Upper lobe of left lung (tissue), 4 donors: ENCODE measurements at regions not wholly inside any gene's neighbourhood (a gene's known extent, or its start where the extent isn't known, plus 50 kb on each side); places are given as distances from the start of the nearest gene placed in this dataset.

Experiments used
- CTCF ChIP-seq, 6 experiments: fragments of 450-650 bp in 4 of 6; fragments of 200-600 bp in 2 of 6; sonication (generic) in 2 of 6; IDR thresholded peaks; one replicate each; pipeline ENCODE4 v1.5.1; 2016 to 2019; ENCODE audit warnings: antibody characterized with exemption in 6 of 6
- EP300 ChIP-seq, 4 donors: sonication (generic); formaldehyde crosslinking; IDR thresholded peaks; one replicate each; pipeline ENCODE4 v1.5.1; 2017; ENCODE audit warnings: antibody characterized with exemption in 4 of 4, control low read depth in 2 of 4
- POLR2A ChIP-seq, 4 donors: fragments of 450-650 bp; IDR thresholded peaks; one replicate each; pipeline ENCODE4 v1.5.1; 2016 to 2017; ENCODE audit warnings: antibody characterized with exemption in 4 of 4, mild to moderate bottlenecking in 2 of 4
- POLR2AphosphoS5 ChIP-seq, 2 donors: sonication (generic); formaldehyde crosslinking; IDR thresholded peaks; one replicate each; pipeline ENCODE4 v1.5.1; 2017; ENCODE audit warnings: antibody characterized with exemption in 2 of 2

- TF ChIP-seq CTCF (IDR thresholded peaks at IDR 0.05) (no peak), EP300 (IDR thresholded peaks at IDR 0.05) (no peak), POLR2AphosphoS5 (IDR thresholded peaks at IDR 0.05) (no peak), POLR2A (IDR thresholded peaks at IDR 0.05) (no peak)
These were observed 609.5 kb upstream of the FAM241A start for GRCh38 chr4:111535792-111536191.
